H1 (cell line): ENCODE measurements at regions not wholly inside any gene's neighbourhood (a gene's known extent, or its start where the extent isn't known, plus 50 kb on each side); places are given as distances from the start of the nearest gene placed in this dataset.

Source experiments
- CTCF ChIA-PET: fragments of 300-600 bp; sonication (Branson Sonifier 250); formaldehyde crosslinking; loops from one replicate; lab custom pipeline; 2021; ENCODE audit not compliant: partially characterized antibody; lab: Charles Lee
- POLR2A ChIA-PET: fragments of 300-600 bp; sonication (Branson Sonifier 250); formaldehyde crosslinking; loops from one replicate; lab custom pipeline; 2021; ENCODE audit warnings: inconsistent platforms; ENCODE audit not compliant: partially characterized antibody; lab: Charles Lee
- DNase-seq, 2 experiments: peaks; one replicate each; pipeline versions ENCODE4 v3.0.0 to v3.0.0-alpha.2; 2010 to 2022; ENCODE audit warnings: low spot score in 2 of 2, low read depth in 1 of 2, mixed read lengths in 1 of 2
- FAIRE-seq: peaks from 2 replicates; lab custom pipeline; 2011; peaks lifted over from hg19 to GRCh38; lab: Jason Lieb, UNC
- H2AFZ ChIP-seq: 2 replicates; pipeline ENCODE4 v1.8.1; 2012; ENCODE audit warnings: low read length, inconsistent platforms
- H2AK5ac ChIP-seq: 2 replicates; pipeline ENCODE4 v1.6.1; 2013; ENCODE audit warnings: low read depth, low read length
- H2BK120ac ChIP-seq: replicated peaks from 2 replicates; pipeline ENCODE3; 2013; ENCODE audit warnings: low read depth, low read length, inconsistent platforms
- H2BK12ac ChIP-seq: 2 replicates; pipeline ENCODE4 v1.6.1; 2013; ENCODE audit warnings: low read depth, low read length
- H2BK15ac ChIP-seq: 2 replicates; pipeline ENCODE4 v1.6.1; 2013; ENCODE audit warnings: low read length
- H2BK20ac ChIP-seq: 2 replicates; pipeline ENCODE4 v1.6.1; 2013; ENCODE audit warnings: low read length
- H2BK5ac ChIP-seq: 2 replicates; pipeline ENCODE4 v1.6.1; 2013; ENCODE audit warnings: low read depth, low read length
- H3K14ac ChIP-seq: 2 replicates; pipeline ENCODE4 v1.6.1; 2013; ENCODE audit warnings: inconsistent platforms; ENCODE audit not compliant: insufficient read length
- H3K18ac ChIP-seq: 2 replicates; pipeline ENCODE4 v1.6.1; 2013; ENCODE audit warnings: low read length; ENCODE audit errors: extremely low read depth
- H3K23ac ChIP-seq: 2 replicates; pipeline ENCODE4 v1.6.1; 2013; ENCODE audit warnings: inconsistent platforms; ENCODE audit not compliant: insufficient read length
- H3K23me2 ChIP-seq: 2 replicates; pipeline ENCODE4 v1.6.1; 2013; ENCODE audit warnings: low read depth, low read length
- H3K27ac ChIP-seq: 2 replicates; pipeline ENCODE4 v1.6.1; 2011; ENCODE audit warnings: low read depth, low read length, inconsistent platforms
- H3K27me3 ChIP-seq, 4 experiments: replicated peaks in 1 of 4; 1 replicate in 1 of 4; 2 replicates in 3 of 4; pipeline versions ENCODE4 v1.6.1 to v1.8.1; 2011 to 2013; ENCODE audit warnings: low read length in 3 of 4, mild to moderate bottlenecking in 3 of 4, inconsistent platforms in 2 of 4, mixed read lengths in 2 of 4, moderate library complexity in 1 of 4; ENCODE audit not compliant: control insufficient read depth in 3 of 4, insufficient read depth in 3 of 4; ENCODE audit errors: extremely low read depth in 1 of 4
- H3K36me3 ChIP-seq, 4 experiments: 2 replicates each; pipeline versions ENCODE4 v1.6.1 to v1.8.1; 2011 to 2013; ENCODE audit warnings: mild to moderate bottlenecking in 4 of 4, low read length in 3 of 4, moderate library complexity in 2 of 4, control low read depth in 1 of 4, inconsistent platforms in 1 of 4; ENCODE audit not compliant: insufficient read depth in 4 of 4, control insufficient read depth in 2 of 4
- H3K4ac ChIP-seq: replicated peaks from 2 replicates; pipeline ENCODE3; 2013; ENCODE audit warnings: low read length, low read depth, mixed read lengths, inconsistent platforms; ENCODE audit not compliant: insufficient read length
- H3K4me1 ChIP-seq, 4 experiments: replicated peaks in 1 of 4; 1 replicate in 1 of 4; 2 replicates in 3 of 4; pipeline versions ENCODE4 v1.6.1 to v1.8.1; 2011 to 2013; ENCODE audit warnings: low read length in 3 of 4, inconsistent platforms in 2 of 4, mixed read lengths in 1 of 4; ENCODE audit not compliant: insufficient read depth in 4 of 4, control insufficient read depth in 3 of 4
- H3K4me2 ChIP-seq, 2 experiments: 2 replicates each; pipeline versions ENCODE4 v1.6.1 to v1.8.1; 2011 to 2013; ENCODE audit warnings: low read depth in 2 of 2, low read length in 2 of 2, control low read depth in 1 of 2, inconsistent platforms in 1 of 2, mild to moderate bottlenecking in 1 of 2; ENCODE audit not compliant: insufficient read depth in 1 of 2
- H3K4me3 ChIP-seq, 4 experiments: fragments of 200-600, 300-600 bp in 1 of 4; sonication (generic), shearing (Covaris generic), sonication (Bioruptor Twin) in 1 of 4; 2 replicates each; pipeline versions ENCODE4 v1.5.1 to v1.8.1; 2011 to 2016; ENCODE audit warnings: low read length in 4 of 4, low read depth in 3 of 4, control low read depth in 2 of 4, inconsistent platforms in 2 of 4, mild to moderate bottlenecking in 2 of 4, mixed read lengths in 1 of 4, moderate library complexity in 1 of 4; ENCODE audit not compliant: insufficient read depth in 2 of 4; ENCODE audit errors: extremely low read depth in 1 of 4
- H3K56ac ChIP-seq: replicated peaks from 2 replicates; pipeline ENCODE3; 2013; ENCODE audit warnings: low read depth, mild to moderate bottlenecking, mixed read lengths, low read length, inconsistent platforms; ENCODE audit not compliant: insufficient read length
- H3K79me1 ChIP-seq: 2 replicates; pipeline ENCODE4 v1.6.1; 2013; ENCODE audit warnings: low read depth, low read length, control low read depth
- H3K79me2 ChIP-seq, 2 experiments: 2 replicates each; pipeline versions ENCODE4 v1.6.1 to v1.8.1; 2012 to 2013; ENCODE audit warnings: low read length in 2 of 2, mild to moderate bottlenecking in 2 of 2, inconsistent platforms in 1 of 2; ENCODE audit not compliant: insufficient read depth in 2 of 2, control insufficient read depth in 1 of 2
- H3K9ac ChIP-seq, 4 experiments: replicated peaks in 1 of 4; 1 replicate in 1 of 4; 2 replicates in 3 of 4; pipeline versions ENCODE4 v1.6.1 to v1.8.1; 2011 to 2013; ENCODE audit warnings: low read depth in 3 of 4, low read length in 3 of 4, control low read depth in 2 of 4, mild to moderate bottlenecking in 2 of 4, moderate library complexity in 2 of 4, inconsistent platforms in 1 of 4; ENCODE audit errors: extremely low read depth in 1 of 4
- H3K9me3 ChIP-seq, 2 experiments: 2 replicates each; pipeline versions ENCODE4 v1.6.1 to v1.8.1; 2012 to 2013; ENCODE audit warnings: mild to moderate bottlenecking in 2 of 2, moderate library complexity in 2 of 2, control low read depth in 1 of 2, inconsistent platforms in 1 of 2, low read depth in 1 of 2, low read length in 1 of 2, mixed read lengths in 1 of 2; ENCODE audit not compliant: insufficient read depth in 2 of 2
- H4K20me1 ChIP-seq, 2 experiments: replicated peaks in 1 of 2; 2 replicates each; pipeline versions ENCODE3 to v1.8.1; 2011 to 2013; ENCODE audit warnings: inconsistent platforms in 2 of 2, low read length in 2 of 2, mild to moderate bottlenecking in 1 of 2; ENCODE audit not compliant: insufficient read depth in 2 of 2, control insufficient read depth in 1 of 2
- H4K5ac ChIP-seq: 2 replicates; pipeline ENCODE4 v1.6.1; 2013; ENCODE audit warnings: low read length, low read depth, mixed read lengths, inconsistent platforms; ENCODE audit not compliant: insufficient read length
- H4K8ac ChIP-seq: 2 replicates; pipeline ENCODE4 v1.8.0; 2013; ENCODE audit warnings: mild to moderate bottlenecking, moderate library complexity, low read length, inconsistent platforms; ENCODE audit not compliant: insufficient read depth; ENCODE audit errors: extremely low read depth
- H4K91ac ChIP-seq: replicated peaks from 2 replicates; pipeline ENCODE3; 2013; ENCODE audit warnings: low read length, mixed read lengths, inconsistent platforms; ENCODE audit not compliant: insufficient read length
- CBX8 ChIP-seq: fragments of 300-800, 300-1000 bp; sonication (generic); IDR thresholded peaks from 2 replicates; pipeline ENCODE4 v1.7.1; 2016; ENCODE audit warnings: low read depth, low read length, borderline replicate concordance
- FOSL1 ChIP-seq: IDR thresholded peaks from 2 replicates; pipeline ENCODE4 v1.6.1; 2011; ENCODE audit warnings: mild to moderate bottlenecking, low read depth, low read length, moderate library complexity; ENCODE audit not compliant: insufficient read depth
- GTF2F1 ChIP-seq: IDR thresholded peaks from 2 replicates; pipeline ENCODE4 v1.6.1; 2012; ENCODE audit warnings: low read depth, low read length, improper control_type of control experiment, borderline replicate concordance
- POU5F1 ChIP-seq: IDR thresholded peaks from 2 replicates; pipeline ENCODE4 v1.6.1; 2011; ENCODE audit warnings: low read depth, mild to moderate bottlenecking, low read length, moderate library complexity
- RFX5 ChIP-seq: IDR thresholded peaks from 2 replicates; pipeline ENCODE4 v1.6.1; 2011; ENCODE audit warnings: low read depth, low read length, improper control_type of control experiment, borderline replicate concordance
- SRF ChIP-seq: IDR thresholded peaks from 2 replicates; pipeline ENCODE4 v1.6.1; 2011; ENCODE audit warnings: mild to moderate bottlenecking, low read depth, low read length, moderate library complexity
- TAF1 ChIP-seq: IDR thresholded peaks from 2 replicates; pipeline ENCODE4 v1.6.1; 2011; ENCODE audit warnings: mild to moderate bottlenecking, low read depth, low read length
- WGBS, 2 experiments: shearing (Covaris generic) in 1 of 2; methylation state at CpG; one replicate each; pipeline versions ENCODE4 v1.1.6 to v1.1.7; 2013 to 2015; ENCODE audit warnings: low lambda C conversion rate in 2 of 2, mixed read lengths in 2 of 2, inconsistent platforms in 1 of 2, low coverage in 1 of 2, missing lambda C conversion rate in 1 of 2; ENCODE audit not compliant: insufficient replicate concordance in 2 of 2, insufficient coverage in 1 of 2, insufficient read length in 1 of 2; ENCODE audit errors: extremely low coverage in 1 of 2, missing lambda C conversion rate in 1 of 2; 5-methylcytosine and 5-hydroxymethylcytosine counted together
- TF ChIP-seq, protein P1 (sequence below): IDR thresholded peaks from 2 replicates; pipeline ENCODE4 v1.6.1; 2012; ENCODE audit warnings: inconsistent platforms

DNA sequence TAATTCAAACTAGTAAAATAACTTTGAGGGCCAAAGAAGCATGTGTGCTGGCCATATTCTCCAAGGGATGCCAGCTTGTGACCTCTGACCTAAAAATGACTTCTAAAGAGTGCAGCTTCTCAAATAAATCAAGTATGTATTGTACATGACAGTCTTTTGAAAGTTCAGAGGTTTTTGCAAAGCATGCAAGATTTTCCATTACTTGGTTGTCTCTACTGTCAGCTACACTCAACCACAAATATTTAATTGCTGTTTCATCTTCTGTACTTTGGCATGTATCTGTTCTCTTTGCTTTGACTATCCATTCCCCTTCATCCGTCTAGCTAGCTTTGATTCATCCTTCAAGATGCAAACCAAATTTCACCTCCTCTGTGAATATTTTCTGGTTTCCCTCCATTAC lies 121.9 kb upstream of the HS3ST2 start:
- H4K20me1 ChIP-seq, result no peaks in the 10 kb centered on the region
- H3K23me2 ChIP-seq, result no peaks in the 10 kb centered on the region
- CTCF ChIA-PET, result interaction anchor here (1.1 to 2.2 kb wide), 4 partner anchors 20 to 1533 kb away, joined by 3 to 4 read pairs (median 4); no protein-coding TSS in a partner anchor
- no peak overlapping the region for H2BK120ac ChIP-seq
- no peak overlapping the region for H3K4ac ChIP-seq
- H2BK5ac ChIP-seq, result no peak overlapping the region
- H2BK12ac ChIP-seq, result no peak overlapping the region
- no peak overlapping the region for H4K8ac ChIP-seq
- no peak overlapping the region for H4K5ac ChIP-seq
- H2AFZ ChIP-seq, result no peak overlapping the region
- no peak overlapping the region for H3K4me3 ChIP-seq
- no peak overlapping the region for H3K56ac ChIP-seq
- H3K9me3 ChIP-seq, result peaks cover 5% of the 10 kb centered on the region in 2 experiments; a peak in 3 of 4 replicates
- POLR2A ChIA-PET, result interaction anchor here (0.9 kb wide), 1 partner anchor 26 kb away, joined by 3 read pairs; no protein-coding TSS in a partner anchor
- H3K79me1 ChIP-seq, result no peaks in the 10 kb centered on the region
- no peak overlapping the region for H2BK15ac ChIP-seq
- no peak overlapping the region for H3K23ac ChIP-seq
- no peak for TF ChIP-seq FOSL1
- no peak for TF ChIP-seq TAF1
- TF ChIP-seq RFX5, result no peak
- no peak for TF ChIP-seq CBX8
- no peak for TF ChIP-seq SRF
- TF ChIP-seq POU5F1, result no peak
- no peak for TF ChIP-seq GTF2F1
- TF ChIP-seq, protein P1, sequence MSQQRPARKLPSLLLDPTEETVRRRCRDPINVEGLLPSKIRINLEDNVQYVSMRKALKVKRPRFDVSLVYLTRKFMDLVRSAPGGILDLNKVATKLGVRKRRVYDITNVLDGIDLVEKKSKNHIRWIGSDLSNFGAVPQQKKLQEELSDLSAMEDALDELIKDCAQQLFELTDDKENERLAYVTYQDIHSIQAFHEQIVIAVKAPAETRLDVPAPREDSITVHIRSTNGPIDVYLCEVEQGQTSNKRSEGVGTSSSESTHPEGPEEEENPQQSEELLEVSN, result no peak
- H3K27me3 ChIP-seq, result no peaks in the 10 kb centered on the region
- DNase-seq, result no peak
- no peak for FAIRE-seq
- H2AK5ac ChIP-seq, result no peak overlapping the region
- no peaks in the 10 kb centered on the region for H3K36me3 ChIP-seq
- H3K4me2 ChIP-seq, result no peak overlapping the region
- no peaks in the 10 kb centered on the region for H3K4me1 ChIP-seq
- no peak overlapping the region for H2BK20ac ChIP-seq
- WGBS, 2 experiments, result 81% methylated on average over 1 of the region's 1 CpG; no CpG with 5 or more reads in 1 of the 2 experiments
- no peak overlapping the region for H3K14ac ChIP-seq
- H3K18ac ChIP-seq, result no peak overlapping the region
- no peak overlapping the region for H3K9ac ChIP-seq
- no peaks in the 10 kb centered on the region for H3K79me2 ChIP-seq
- no peak overlapping the region for H4K91ac ChIP-seq
- no peak overlapping the region for H3K27ac ChIP-seq
